Ovary (tissue), 3 donors: ENCODE measurements at regions not wholly inside any gene's neighbourhood (a gene's known extent, or its start where the extent isn't known, plus 50 kb on each side); places are given as distances from the start of the nearest gene placed in this dataset.

Experiments
- CTCF ChIP-seq, 3 donors: fragments of 450-650 bp in 2 of 3; fragments of 200-600 bp in 1 of 3; IDR thresholded peaks; one replicate each; pipeline versions ENCODE4 v1.5.1 to v1.8.0; 2016 to 2022; ENCODE audit warnings: antibody characterized with exemption in 3 of 3, mild to moderate bottlenecking in 1 of 3
- EP300 ChIP-seq: sonication (generic); formaldehyde crosslinking; IDR thresholded peaks from one replicate; pipeline ENCODE4 v1.6.1; 2017; ENCODE audit warnings: antibody characterized with exemption
- donor health status: DM: no; HTN: no; CAD: no.

GRCh38 chr16:88200896-88201185 is 181.9 kb upstream of the ZNF469 start:
- no peak for TF ChIP-seq CTCF (IDR thresholded peaks at IDR 0.05)
- TF ChIP-seq EP300, result no peak
